Lower leg skin (tissue), 4 donors: ENCODE measurements at regions not wholly inside any gene's neighbourhood (a gene's known extent, or its start where the extent isn't known, plus 50 kb on each side); places are given as distances from the start of the nearest gene placed in this dataset.

Experiments
- DNase-seq, 2 donors: peaks; one replicate each; pipeline ENCODE4 v3.0.0-alpha.2; 2019; ENCODE audit warnings: low spot score in 2 of 2
- H3K4me3 ChIP-seq: fragments of 200-600 bp; sonication (generic); 2 replicates; pipeline ENCODE4 v1.5.1; 2017; ENCODE audit warnings: mild to moderate bottlenecking, low read depth; ENCODE audit not compliant: poor library complexity, severe bottlenecking
- CTCF ChIP-seq, 3 donors: fragments of 450-650 bp; IDR thresholded peaks; one replicate each; pipeline ENCODE4 v1.5.1; 2016; ENCODE audit warnings: antibody characterized with exemption in 3 of 3, mild to moderate bottlenecking in 3 of 3, moderate library complexity in 2 of 3
- POLR2A ChIP-seq, 2 donors: fragments of 450-650 bp; IDR thresholded peaks; one replicate each; pipeline ENCODE4 v1.6.1; 2016 to 2017; ENCODE audit warnings: antibody characterized with exemption in 2 of 2, mild to moderate bottlenecking in 1 of 2, moderate library complexity in 1 of 2
- WGBS, 2 donors: methylation state at CpG; one replicate each; pipeline ENCODE4 v1.1.5; 2018; 5-methylcytosine and 5-hydroxymethylcytosine counted together
- intact Hi-C: fragments of 100-400 bp; cut with DNase I; formaldehyde crosslinking; loops from one replicate; pipeline ENCODE4 v1.15.0; 2023; ENCODE audit warnings: low total_unique reads
- microRNA-seq, 2 donors: library from miRNA; unstranded; fragments of <30 nt; microRNA quantifications; one replicate each; pipeline ENCODE4, GENCODE V29; 2016; ENCODE audit warnings: borderline replicate concordance in 2 of 2, borderline number of aligned reads in 1 of 2

DNA sequence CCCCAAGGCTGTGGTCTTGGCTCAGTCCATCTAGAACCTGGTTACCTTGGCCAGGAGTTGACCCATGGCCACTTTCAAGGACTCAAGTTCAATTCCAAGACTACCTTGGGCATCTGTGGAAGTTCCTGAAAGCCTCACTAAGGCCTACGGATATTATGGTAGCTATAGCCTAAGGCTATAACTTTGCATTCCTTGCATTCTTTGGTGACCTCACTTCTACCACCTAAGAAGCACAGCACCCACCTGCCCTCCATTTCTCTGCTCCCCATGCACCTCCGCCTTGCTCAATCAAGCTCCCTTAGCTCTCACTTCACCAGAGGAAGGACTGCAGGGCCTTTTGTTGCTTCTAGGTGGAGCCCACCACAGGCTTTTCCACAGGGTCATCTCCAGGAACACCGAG is 50.3 kb upstream of the GALNT18 start:
- no peak for DNase-seq
- no peak overlapping the region for H3K4me3 ChIP-seq
- TF ChIP-seq POLR2A (IDR thresholded peaks at IDR 0.05) (no peak), CTCF (IDR thresholded peaks at IDR 0.05) (no peak)
- WGBS, 2 donors: 94 to 97% methylated on average over 3 of the region's 3 CpGs
- intact Hi-C loops: no loop called here

Small RNA genes lying in the stretch of these regions (microRNA-seq; reads per million reads assigned to microRNA genes)
- 0 reads per million in 2 donors for gene MIR8070
